ENCODE measurements at regions not wholly inside any gene's neighbourhood (a gene's known extent, or its start where the extent isn't known, plus 50 kb on each side); places are given as distances from the start of the nearest gene placed in this dataset.
"Not testable (repeated sequence)": the region's sequence is repeated elsewhere in the genome, so short reads cannot be mapped to it uniquely, and the experiment has no call there.

GRCh38 chrX:66110112-66110511 is 53.9 kb upstream of the HEPH start:
- DNase-seq, result peak; percentile 67

DNA sequence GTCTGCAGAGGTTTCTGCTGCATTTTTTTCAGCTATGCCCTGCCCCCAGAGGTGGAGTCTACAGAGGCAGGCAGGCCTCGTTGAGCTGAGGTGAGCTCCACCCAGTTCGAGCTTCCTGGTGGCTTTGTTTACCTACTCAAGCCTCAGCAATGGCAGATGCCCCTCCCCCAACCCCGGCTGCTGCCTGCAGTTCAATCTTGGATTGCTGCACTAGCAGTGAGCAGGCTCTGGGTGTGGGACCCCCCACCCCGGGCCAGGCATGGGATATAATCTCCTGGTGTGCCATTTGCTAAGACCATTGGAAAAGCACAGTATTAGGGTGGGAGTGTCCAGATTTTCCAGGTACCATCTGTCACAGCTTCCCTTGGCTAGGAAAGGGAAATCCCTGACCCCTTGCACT is 56.2 kb upstream of the HEPH start:
- DNase-seq, result not testable (repeated sequence)

GRCh38 chrX:66102398-66102797 is 61.6 kb upstream of the HEPH start:
- not testable (repeated sequence) for DNase-seq

DNA sequence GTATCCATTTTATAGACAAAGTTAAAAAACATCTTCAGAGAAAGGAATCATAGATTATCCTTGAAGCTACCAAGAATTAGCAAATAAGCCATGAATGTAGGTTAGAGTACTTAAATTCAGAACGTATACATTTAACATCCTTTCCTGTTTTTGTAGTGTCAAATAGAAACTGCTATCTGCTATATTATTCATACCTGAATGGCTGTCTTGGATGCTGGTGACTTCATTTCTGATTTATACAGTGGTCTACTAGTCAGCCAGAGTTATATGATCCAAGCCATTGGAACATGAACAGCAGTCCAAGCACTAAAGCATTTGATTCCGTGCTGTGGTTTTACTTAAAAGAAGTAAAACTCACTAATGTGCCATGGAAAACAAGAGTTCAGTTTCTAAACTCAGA is 58.3 kb upstream of the VSIG4 start:
- no peak for DNase-seq

DNA sequence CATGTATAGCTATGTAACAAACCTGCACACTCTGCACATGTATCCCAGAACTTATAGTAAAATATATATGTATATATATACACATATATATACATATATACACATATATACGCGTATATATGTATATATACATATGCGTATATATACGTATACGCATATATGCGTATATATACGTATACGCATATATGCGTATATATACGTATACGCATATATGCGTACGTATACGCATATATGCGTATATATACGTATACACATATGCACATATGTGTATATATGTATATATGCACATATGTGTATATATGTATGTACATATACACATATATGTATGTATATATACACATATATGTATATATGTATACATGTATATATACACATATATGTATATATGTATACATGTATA is 57.1 kb upstream of the VSIG4 start:
- not testable (repeated sequence) for DNase-seq

DNA sequence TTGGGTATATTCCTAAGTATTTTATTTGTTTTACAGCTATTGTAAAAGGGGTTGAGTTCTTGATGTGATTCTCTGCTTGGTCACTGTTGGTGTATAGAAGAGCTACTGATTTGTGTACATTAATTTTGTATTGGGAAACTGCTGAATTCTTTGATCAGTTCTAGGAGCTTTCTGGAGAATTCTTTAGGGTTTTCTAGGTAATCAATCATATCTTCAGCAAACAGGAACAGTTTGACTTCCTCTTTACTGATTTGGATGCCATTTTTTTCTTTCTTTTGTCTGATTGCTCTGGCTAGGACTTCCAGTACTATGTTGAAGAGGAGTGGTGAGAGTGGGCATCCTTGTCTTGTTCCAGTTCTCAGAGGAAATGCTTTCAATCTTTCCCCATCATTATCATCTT is 50.1 kb upstream of the VSIG4 start:
- not testable (repeated sequence) for DNase-seq

Data from suppressor macrophage treated with lipopolysaccharide for 4 hours (primary cell).